ENCODE measurements at regions not wholly inside any gene's neighbourhood (a gene's known extent, or its start where the extent isn't known, plus 50 kb on each side); places are given as distances from the start of the nearest gene placed in this dataset.

GRCh38 chr5:27144456-27144855 is 106.1 kb upstream of the CDH9 start:
- H4K91ac ChIP-seq (ENCODE audit: low read depth, low read length), result no peak overlapping the region
- no peak overlapping the region for H2BK12ac ChIP-seq (ENCODE audit: low read length)
- no peak overlapping the region for H4K8ac ChIP-seq (ENCODE audit: low read depth, low read length)
- no peak overlapping the region for H2BK120ac ChIP-seq (ENCODE audit: insufficient read depth, low read length, poor library complexity)
- H3K4me1 ChIP-seq (ENCODE audit: control insufficient read depth in 1 of 2, insufficient read depth in 2 of 2, low read length in 2 of 2), result no peaks in the 10 kb centered on the region
- no peaks in the 10 kb centered on the region for H3K79me2 ChIP-seq (ENCODE audit: control insufficient read depth, insufficient read depth, low read length, poor library complexity)
- no peak overlapping the region for H3K9ac ChIP-seq (ENCODE audit: low read length)
- no peak overlapping the region for H3K27ac ChIP-seq (ENCODE audit: low read depth, low read length)
- no peak overlapping the region for H3K4me2 ChIP-seq (ENCODE audit: low read length)
- no peak overlapping the region for H3K4me3 ChIP-seq (ENCODE audit: low read depth, low read length)
- no peak overlapping the region for H2BK5ac ChIP-seq (ENCODE audit: low read depth, low read length, poor library complexity)
- no peaks in the 10 kb centered on the region for H3K36me3 ChIP-seq (ENCODE audit: control insufficient read depth in 1 of 2, insufficient read depth in 2 of 2, low read length in 2 of 2)
- DNase-seq, result no peak
- no peaks in the 10 kb centered on the region for H3K9me3 ChIP-seq (ENCODE audit: insufficient read depth, low read depth, low read length)
- no peak overlapping the region for H3K18ac ChIP-seq (ENCODE audit: low read length)
- no peaks in the 10 kb centered on the region for H3K27me3 ChIP-seq (ENCODE audit: insufficient read depth, low read length)
- H3K79me1 ChIP-seq (ENCODE audit: low read length), result no peaks in the 10 kb centered on the region
- WGBS (ENCODE audit: extremely low coverage, insufficient coverage, insufficient read length), result no CpG with 5 or more reads among the region's 2 CpGs
- no peak overlapping the region for H2AK5ac ChIP-seq (ENCODE audit: low read length)
- no peak overlapping the region for H4K12ac ChIP-seq (ENCODE audit: low read depth, low read length)
- H3K23ac ChIP-seq (ENCODE audit: low read length), result no peak overlapping the region
- no peak overlapping the region for H2AFZ ChIP-seq (ENCODE audit: insufficient read depth, low read length, poor library complexity)
- H3K4ac ChIP-seq (ENCODE audit: low read depth, low read length), result no peak overlapping the region
- H3K14ac ChIP-seq (ENCODE audit: low read length), result no peak overlapping the region

GRCh38 chr5:27140831-27141230 is 102.4 kb upstream of the CDH9 start:
- Histone ChIP-seq H3K4ac (ENCODE audit: low read depth, low read length) (no peak overlapping the region), H3K18ac (ENCODE audit: low read length) (no peak overlapping the region), H2BK120ac (ENCODE audit: insufficient read depth, low read length, poor library complexity) (no peak overlapping the region), H2BK12ac (ENCODE audit: low read length) (no peak overlapping the region), H3K9ac (ENCODE audit: low read length) (no peak overlapping the region), H3K4me3 (ENCODE audit: low read depth, low read length) (no peak overlapping the region), H3K9me3 (ENCODE audit: insufficient read depth, low read depth, low read length) (no peaks in the 10 kb centered on the region), H4K12ac (ENCODE audit: low read depth, low read length) (no peak overlapping the region), H3K4me1 (ENCODE audit: control insufficient read depth in 1 of 2, insufficient read depth in 2 of 2, low read length in 2 of 2) (no peaks in the 10 kb centered on the region), H3K23ac (ENCODE audit: low read length) (no peak overlapping the region), H4K91ac (ENCODE audit: low read depth, low read length) (no peak overlapping the region), H3K27ac (ENCODE audit: low read depth, low read length) (no peak overlapping the region), H3K4me2 (ENCODE audit: low read length) (no peak overlapping the region), H3K79me2 (ENCODE audit: control insufficient read depth, insufficient read depth, low read length, poor library complexity) (no peaks in the 10 kb centered on the region), H4K8ac (ENCODE audit: low read depth, low read length) (no peak overlapping the region), H2BK5ac (ENCODE audit: low read depth, low read length, poor library complexity) (no peak overlapping the region), H3K27me3 (ENCODE audit: insufficient read depth, low read length) (no peaks in the 10 kb centered on the region), H3K79me1 (ENCODE audit: low read length) (no peaks in the 10 kb centered on the region), H2AFZ (ENCODE audit: insufficient read depth, low read length, poor library complexity) (no peak overlapping the region), H2AK5ac (ENCODE audit: low read length) (no peak overlapping the region), H3K36me3 (ENCODE audit: control insufficient read depth in 1 of 2, insufficient read depth in 2 of 2, low read length in 2 of 2) (no peaks in the 10 kb centered on the region), H3K14ac (ENCODE audit: low read length) (no peak overlapping the region)
- DNase-seq, result no peak
- WGBS (ENCODE audit: extremely low coverage, insufficient coverage, insufficient read length), result no CpG with 5 or more reads among the region's 1 CpG

- Histone ChIP-seq H3K79me2 (ENCODE audit: control insufficient read depth, insufficient read depth, low read length, poor library complexity) (no peaks in the 10 kb centered on the region), H3K4ac (ENCODE audit: low read depth, low read length) (no peak overlapping the region)
- WGBS (ENCODE audit: extremely low coverage, insufficient coverage, insufficient read length), result no CpG with 5 or more reads among the region's 1 CpG
These were observed 92.2 kb upstream of the CDH9 start for GRCh38 chr5:27130587-27130986.

GRCh38 chr5:27129926-27130325 is 91.5 kb upstream of the CDH9 start:
- H4K12ac ChIP-seq (ENCODE audit: low read depth, low read length), result no peak overlapping the region
- H2AFZ ChIP-seq (ENCODE audit: insufficient read depth, low read length, poor library complexity), result no peak overlapping the region
- H3K23ac ChIP-seq (ENCODE audit: low read length), result no peak overlapping the region
- no peaks in the 10 kb centered on the region for H3K4me1 ChIP-seq (ENCODE audit: control insufficient read depth in 1 of 2, insufficient read depth in 2 of 2, low read length in 2 of 2)
- WGBS (ENCODE audit: extremely low coverage, insufficient coverage, insufficient read length), result no CpG with 5 or more reads among the region's 1 CpG
- no peak overlapping the region for H3K18ac ChIP-seq (ENCODE audit: low read length)
- H3K79me2 ChIP-seq (ENCODE audit: control insufficient read depth, insufficient read depth, low read length, poor library complexity), result no peaks in the 10 kb centered on the region
- H3K36me3 ChIP-seq (ENCODE audit: control insufficient read depth in 1 of 2, insufficient read depth in 2 of 2, low read length in 2 of 2), result no peaks in the 10 kb centered on the region
- no peaks in the 10 kb centered on the region for H3K9me3 ChIP-seq (ENCODE audit: insufficient read depth, low read depth, low read length)
- H3K27ac ChIP-seq (ENCODE audit: low read depth, low read length), result no peak overlapping the region
- H2BK5ac ChIP-seq (ENCODE audit: low read depth, low read length, poor library complexity), result no peak overlapping the region
- H3K79me1 ChIP-seq (ENCODE audit: low read length), result no peaks in the 10 kb centered on the region
- H2BK12ac ChIP-seq (ENCODE audit: low read length), result no peak overlapping the region
- no peak overlapping the region for H3K14ac ChIP-seq (ENCODE audit: low read length)
- no peak overlapping the region for H3K4me3 ChIP-seq (ENCODE audit: low read depth, low read length)
- DNase-seq, result no peak
- no peak overlapping the region for H3K4me2 ChIP-seq (ENCODE audit: low read length)
- no peak overlapping the region for H3K9ac ChIP-seq (ENCODE audit: low read length)
- H3K27me3 ChIP-seq (ENCODE audit: insufficient read depth, low read length), result no peaks in the 10 kb centered on the region
- H4K91ac ChIP-seq (ENCODE audit: low read depth, low read length), result no peak overlapping the region
- no peak overlapping the region for H2BK120ac ChIP-seq (ENCODE audit: insufficient read depth, low read length, poor library complexity)
- no peak overlapping the region for H3K4ac ChIP-seq (ENCODE audit: low read depth, low read length)
- no peak overlapping the region for H2AK5ac ChIP-seq (ENCODE audit: low read length)
- no peak overlapping the region for H4K8ac ChIP-seq (ENCODE audit: low read depth, low read length)

More at GRCh38 chr5:27130587-27130986, 92.2 kb upstream of the CDH9 start:
- H3K36me3 ChIP-seq (ENCODE audit: control insufficient read depth in 1 of 2, insufficient read depth in 2 of 2, low read length in 2 of 2), result no peaks in the 10 kb centered on the region
- H3K18ac ChIP-seq (ENCODE audit: low read length), result no peak overlapping the region
- no peak overlapping the region for H3K4me2 ChIP-seq (ENCODE audit: low read length)
- H4K12ac ChIP-seq (ENCODE audit: low read depth, low read length), result no peak overlapping the region
- no peak overlapping the region for H4K8ac ChIP-seq (ENCODE audit: low read depth, low read length)
- H2AK5ac ChIP-seq (ENCODE audit: low read length), result no peak overlapping the region
- H3K14ac ChIP-seq (ENCODE audit: low read length), result no peak overlapping the region
- no peak overlapping the region for H2BK5ac ChIP-seq (ENCODE audit: low read depth, low read length, poor library complexity)
- DNase-seq, result no peak
- no peak overlapping the region for H3K27ac ChIP-seq (ENCODE audit: low read depth, low read length)
- H3K4me3 ChIP-seq (ENCODE audit: low read depth, low read length), result no peak overlapping the region
- no peak overlapping the region for H3K9ac ChIP-seq (ENCODE audit: low read length)
- H2BK120ac ChIP-seq (ENCODE audit: insufficient read depth, low read length, poor library complexity), result no peak overlapping the region
- H2BK12ac ChIP-seq (ENCODE audit: low read length), result no peak overlapping the region
- H3K4me1 ChIP-seq (ENCODE audit: control insufficient read depth in 1 of 2, insufficient read depth in 2 of 2, low read length in 2 of 2), result no peaks in the 10 kb centered on the region
- no peak overlapping the region for H2AFZ ChIP-seq (ENCODE audit: insufficient read depth, low read length, poor library complexity)
- H3K27me3 ChIP-seq (ENCODE audit: insufficient read depth, low read length), result no peaks in the 10 kb centered on the region
- H3K9me3 ChIP-seq (ENCODE audit: insufficient read depth, low read depth, low read length), result no peaks in the 10 kb centered on the region
- no peaks in the 10 kb centered on the region for H3K79me1 ChIP-seq (ENCODE audit: low read length)
- no peak overlapping the region for H3K23ac ChIP-seq (ENCODE audit: low read length)
- H4K91ac ChIP-seq (ENCODE audit: low read depth, low read length), result no peak overlapping the region
